NCI-H1417 treated with DMSO at 0.1 percent for 48 hours (cell line): ENCODE measurements at regions not wholly inside any gene's neighbourhood (a gene's known extent, or its start where the extent isn't known, plus 50 kb on each side); places are given as distances from the start of the nearest gene placed in this dataset.

Source experiments
- DNase-seq: peaks from one replicate; lab custom pipeline; 2025; lab: John Stamatoyannopoulos, UW

- DNase-seq, result no peak
These were observed 323.7 kb upstream of the KLF6 start for GRCh38 chr10:4108693-4109092.

DNA sequence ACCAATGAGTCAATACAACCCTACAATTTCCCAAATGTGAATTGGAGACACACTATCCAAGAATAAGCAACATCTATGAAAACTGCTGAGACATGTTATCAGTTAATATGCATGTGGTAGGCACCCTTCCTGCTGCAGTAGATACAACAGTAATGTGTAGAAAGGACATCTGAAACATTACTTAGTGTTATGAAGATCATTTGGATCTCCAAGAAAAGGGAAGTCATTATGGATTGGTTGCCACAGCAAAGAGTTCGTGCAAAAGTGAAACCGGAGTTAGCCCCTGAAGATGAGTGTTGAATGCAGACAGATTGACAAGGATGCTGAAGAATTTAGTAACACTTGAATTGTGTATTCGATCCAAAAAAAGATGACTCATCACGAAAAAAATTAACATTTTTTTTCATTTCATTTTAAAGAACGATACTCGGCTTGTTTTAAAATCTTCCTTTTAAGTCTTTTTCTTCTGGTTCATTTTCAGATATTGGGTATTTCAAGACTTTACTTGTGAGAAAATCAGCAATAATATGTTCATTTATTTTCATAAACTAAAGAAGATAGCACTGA is 322.4 kb upstream of the KLF6 start:
- DNase-seq, result no peak

DNA sequence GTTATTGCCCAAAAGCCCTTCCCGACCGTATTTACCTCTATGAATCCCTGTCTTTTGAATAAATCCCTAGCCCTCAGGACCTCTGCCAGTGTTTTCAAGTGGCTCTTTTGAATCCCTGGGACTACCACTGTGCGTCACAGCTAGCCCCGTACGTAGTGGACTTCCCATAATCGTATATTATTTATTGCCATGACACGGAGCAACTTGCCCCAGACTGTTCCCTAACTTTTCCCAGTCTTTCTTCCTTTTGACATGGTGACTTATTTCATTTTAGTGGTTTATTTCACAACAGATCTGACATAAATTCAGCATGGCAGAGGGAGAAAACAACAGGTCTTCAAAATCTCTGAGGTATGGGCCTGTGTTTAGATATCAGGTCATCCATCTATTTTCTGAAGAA is 318.6 kb upstream of the KLF6 start:
- no peak for DNase-seq

- DNase-seq, result no peak
These were observed 317.9 kb upstream of the KLF6 start for GRCh38 chr10:4102802-4103344.

- no peak for DNase-seq
These were observed 317.1 kb upstream of the KLF6 start for GRCh38 chr10:4101918-4102654.

- DNase-seq, result no peak
These were observed 315.4 kb upstream of the KLF6 start for GRCh38 chr10:4100380-4100779.

- no peak for DNase-seq
These were observed 314.2 kb upstream of the KLF6 start for GRCh38 chr10:4099202-4099601.

DNA sequence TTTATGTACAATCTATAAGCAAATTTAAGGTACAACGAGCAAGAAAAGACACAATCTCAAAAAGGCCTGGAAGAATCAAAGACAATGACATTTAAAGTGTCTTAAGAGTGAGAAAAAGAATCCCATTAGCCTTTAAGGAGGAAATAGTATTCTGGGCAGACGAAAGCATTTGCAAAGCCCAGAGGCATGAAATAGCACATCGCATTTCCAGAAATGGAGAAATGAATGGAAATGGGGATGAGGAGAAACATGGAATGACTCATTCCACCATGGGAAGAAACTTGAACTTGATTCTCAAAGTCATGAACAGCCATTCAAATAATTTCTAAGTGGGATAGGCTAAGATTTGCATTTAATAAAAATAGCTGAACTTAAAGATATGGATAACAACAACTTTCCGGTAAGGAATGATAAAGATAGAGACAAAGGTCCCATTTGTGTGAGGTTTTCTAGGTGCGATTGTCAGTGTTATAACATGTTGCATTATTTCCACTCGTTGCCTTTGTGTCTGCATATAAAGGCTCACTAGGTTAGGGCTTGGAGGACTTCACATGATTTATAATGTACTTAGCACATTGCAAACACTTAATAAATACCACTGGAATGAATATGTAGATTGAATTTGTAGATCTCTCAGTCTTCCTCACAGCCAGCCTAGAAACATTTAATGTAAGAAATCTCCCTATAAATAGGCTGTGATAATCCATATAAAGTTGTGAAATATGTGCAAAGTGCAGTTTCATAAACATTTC is 310.3 kb upstream of the KLF6 start:
- DNase-seq, result no peak

DNA sequence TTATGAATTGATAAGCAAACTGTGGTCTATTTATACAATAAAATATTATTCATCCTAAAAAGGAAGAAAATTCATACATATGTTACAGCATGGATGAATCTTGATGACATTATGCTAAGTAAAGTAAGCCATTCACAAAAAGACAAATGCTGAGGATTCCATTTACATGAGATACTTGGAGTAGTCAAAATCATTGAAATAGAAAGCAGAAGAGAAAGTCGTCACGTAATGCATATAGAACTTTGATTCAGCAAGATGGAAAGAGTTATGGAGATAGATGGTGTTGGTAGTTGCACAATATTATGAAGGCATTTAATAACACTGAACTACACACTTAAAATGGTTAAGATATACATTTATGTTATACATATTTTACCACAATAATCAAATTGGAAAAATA is 309.7 kb upstream of the KLF6 start:
- DNase-seq, result no peak

DNA sequence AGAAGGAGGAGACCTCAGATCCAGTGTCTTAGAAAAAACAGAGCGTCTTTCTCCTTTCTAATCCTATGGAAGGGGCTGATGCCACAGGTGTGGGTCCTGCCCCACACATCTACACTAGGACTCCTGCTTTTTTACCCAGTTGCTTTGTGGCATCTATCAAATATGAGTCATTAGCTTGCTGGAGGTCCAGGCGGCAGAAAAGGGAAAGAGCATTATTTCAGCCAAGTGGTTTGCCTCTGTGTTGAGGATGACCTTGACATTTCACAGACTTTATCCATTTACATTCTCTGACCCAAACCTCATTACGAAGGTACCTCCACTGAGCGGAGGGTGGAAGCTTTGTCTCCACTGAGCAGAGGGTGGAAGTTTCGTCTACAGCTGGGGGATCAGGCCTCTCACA is 308.4 kb upstream of the KLF6 start:
- no peak for DNase-seq

- DNase-seq, result no peak
These were observed 303.5 kb upstream of the KLF6 start for GRCh38 chr10:4088354-4089066.

GRCh38 chr10:4086131-4086898 is 301.3 kb upstream of the KLF6 start:
- DNase-seq, result no peak

DNA sequence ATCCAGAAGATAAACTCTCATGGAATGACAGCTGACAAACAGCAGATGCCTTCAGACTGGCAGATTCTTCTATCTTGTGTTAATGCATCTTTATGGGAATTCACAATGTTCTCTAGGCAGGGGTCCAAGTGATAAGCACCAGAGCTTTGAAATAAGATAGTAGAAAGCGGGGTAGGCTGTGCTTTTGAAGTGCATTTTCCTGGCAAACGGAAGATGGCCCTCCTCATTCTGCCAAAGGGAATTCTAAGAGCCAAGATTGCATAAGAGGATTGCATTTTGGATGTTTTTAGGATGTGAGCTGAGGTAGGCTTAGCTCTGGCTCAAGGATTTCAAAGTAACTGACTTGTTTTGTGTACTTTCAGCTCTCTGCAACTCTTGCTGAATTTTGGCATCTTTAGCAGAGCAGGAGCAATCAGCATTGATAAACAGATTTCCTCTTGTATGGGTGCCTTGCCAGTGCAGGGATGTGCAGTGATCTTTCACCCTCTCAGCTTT is 298.5 kb upstream of the KLF6 start:
- no peak for DNase-seq

DNA sequence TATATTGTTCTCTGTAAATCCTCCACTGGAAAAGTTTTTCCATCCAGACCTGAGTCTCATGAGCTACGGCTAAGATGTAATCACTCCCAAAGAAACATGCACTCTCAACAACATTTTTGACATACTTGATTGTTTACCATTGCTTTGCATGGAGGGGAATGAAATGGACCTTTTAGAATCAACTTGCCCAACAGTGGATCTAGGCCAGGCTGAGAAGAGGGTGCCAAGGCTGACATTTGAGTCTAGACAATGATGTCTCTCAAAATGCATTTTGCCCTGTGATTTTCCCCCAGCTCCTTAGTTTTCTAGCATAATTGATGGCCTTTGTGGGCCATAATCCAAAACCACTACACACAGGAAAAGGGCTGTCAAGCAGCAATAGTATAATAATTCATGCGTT is 297.9 kb upstream of the KLF6 start:
- no peak for DNase-seq

DNA sequence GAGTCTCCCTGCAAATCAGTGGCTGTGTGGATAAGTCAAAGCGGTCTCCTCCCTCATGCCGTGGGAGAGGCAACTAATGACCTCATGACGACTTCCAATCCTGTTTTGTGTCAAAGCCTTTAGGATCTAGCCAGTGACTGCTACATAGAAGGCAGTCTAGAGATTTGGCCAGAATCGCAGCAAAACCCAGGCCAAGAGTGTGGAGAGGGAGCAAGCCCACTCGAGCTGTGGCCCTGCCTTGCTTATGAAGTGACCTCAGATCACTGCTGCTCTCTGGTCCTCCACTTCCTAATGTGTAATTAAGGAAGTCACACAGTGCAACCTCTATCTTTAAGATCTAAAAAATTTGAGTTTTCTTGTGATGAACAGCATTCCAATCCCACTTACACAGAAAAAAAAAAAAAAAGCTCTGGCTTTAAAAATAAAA is 296.7 kb upstream of the KLF6 start:
- no peak for DNase-seq

- no peak for DNase-seq
These were observed 295.3 kb upstream of the KLF6 start for GRCh38 chr10:4080225-4080805.

DNA sequence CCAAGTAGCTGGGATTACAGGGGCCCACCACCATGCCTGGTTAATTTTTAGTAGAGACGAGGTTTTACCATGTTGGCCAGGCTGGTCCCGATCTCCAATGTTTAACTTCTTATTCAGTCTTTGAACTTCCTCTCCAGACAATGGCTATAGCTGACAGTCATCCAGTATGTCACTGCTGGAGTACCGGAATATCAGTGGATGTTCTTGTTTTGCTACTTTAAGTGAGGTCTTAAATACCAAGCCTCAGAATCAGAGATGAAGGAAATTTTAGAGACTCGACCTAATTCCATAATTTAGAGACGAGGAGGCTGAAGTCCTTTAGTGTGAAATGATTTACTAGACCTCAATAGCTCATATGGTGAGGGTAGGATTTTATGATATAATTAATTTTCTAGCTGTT is 294.8 kb upstream of the KLF6 start:
- DNase-seq, result no peak

- DNase-seq, result no peak
These were observed 292.8 kb upstream of the KLF6 start for GRCh38 chr10:4077804-4078203.

DNA sequence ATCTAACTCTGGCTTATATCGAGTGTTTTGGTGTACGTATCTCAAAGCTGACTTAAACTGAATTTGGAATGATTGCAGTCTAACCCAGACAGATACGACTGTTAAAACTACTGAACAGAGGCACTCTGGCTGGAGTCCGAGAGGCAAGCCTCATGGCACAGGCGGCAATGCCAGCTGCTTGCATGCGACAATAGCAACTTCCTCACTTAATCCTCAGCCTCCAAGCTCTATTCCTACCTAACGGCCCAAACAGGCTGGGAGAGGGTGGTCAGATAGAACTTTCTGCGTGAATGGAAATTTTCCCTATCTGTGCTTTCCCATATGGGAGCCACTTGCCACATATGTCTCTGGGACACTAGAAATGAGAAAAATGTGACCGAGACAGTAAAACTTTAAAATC is 292.0 kb upstream of the KLF6 start:
- no peak for DNase-seq

- DNase-seq, result no peak
These were observed 290.4 kb upstream of the KLF6 start for GRCh38 chr10:4075443-4075842.
